Ishikawa (cell line): ENCODE measurements at regions not wholly inside any gene's neighbourhood (a gene's known extent, or its start where the extent isn't known, plus 50 kb on each side); places are given as distances from the start of the nearest gene placed in this dataset.

Experiments used
- CEBPB ChIP-seq: IDR thresholded peaks from 2 replicates; pipeline ENCODE4 v1.6.1; 2012
- CREB1 ChIP-seq: IDR thresholded peaks from 2 replicates; pipeline ENCODE4 v1.6.1; 2012; ENCODE audit warnings: low read depth
- EGR1 ChIP-seq: IDR thresholded peaks from 2 replicates; pipeline ENCODE4 v1.6.1; 2012
- EP300 ChIP-seq: IDR thresholded peaks from 2 replicates; pipeline ENCODE4 v1.6.1; 2012; ENCODE audit warnings: borderline replicate concordance
- FOXM1 ChIP-seq: IDR thresholded peaks from 2 replicates; pipeline ENCODE4 v1.6.1; 2012; ENCODE audit warnings: low read depth, borderline replicate concordance
- MAX ChIP-seq: IDR thresholded peaks from 2 replicates; pipeline ENCODE4 v1.6.1; 2012
- NFIC ChIP-seq: IDR thresholded peaks from 2 replicates; pipeline ENCODE4 v1.6.1; 2012
- RAD21 ChIP-seq: IDR thresholded peaks from 2 replicates; pipeline ENCODE4 v1.6.1; 2012; ENCODE audit warnings: low read depth
- TAF1 ChIP-seq: IDR thresholded peaks from 2 replicates; pipeline ENCODE4 v1.6.1; 2012; ENCODE audit warnings: low read depth, mild to moderate bottlenecking
- TCF12 ChIP-seq: IDR thresholded peaks from 2 replicates; pipeline ENCODE4 v1.6.1; 2012; ENCODE audit warnings: low read depth
- TEAD4 ChIP-seq: IDR thresholded peaks from 2 replicates; pipeline ENCODE4 v1.6.1; 2012
- YY1 ChIP-seq: IDR thresholded peaks from 2 replicates; pipeline ENCODE4 v1.6.1; 2012; ENCODE audit warnings: low read depth
- ZBTB7A ChIP-seq: IDR thresholded peaks from 2 replicates; pipeline ENCODE4 v1.6.1; 2012; ENCODE audit warnings: low read depth
- TF ChIP-seq, protein P1 (sequence below): IDR thresholded peaks from 2 replicates; pipeline ENCODE4 v1.6.1; 2012
- TF ChIP-seq, protein P2 (sequence below): IDR thresholded peaks from 2 replicates; pipeline ENCODE4 v1.6.1; 2012; ENCODE audit warnings: low read depth, mild to moderate bottlenecking

GRCh38 chr9:27817747-27818146 is 244.5 kb upstream of the C9orf72 start:
- TF ChIP-seq, protein P1, sequence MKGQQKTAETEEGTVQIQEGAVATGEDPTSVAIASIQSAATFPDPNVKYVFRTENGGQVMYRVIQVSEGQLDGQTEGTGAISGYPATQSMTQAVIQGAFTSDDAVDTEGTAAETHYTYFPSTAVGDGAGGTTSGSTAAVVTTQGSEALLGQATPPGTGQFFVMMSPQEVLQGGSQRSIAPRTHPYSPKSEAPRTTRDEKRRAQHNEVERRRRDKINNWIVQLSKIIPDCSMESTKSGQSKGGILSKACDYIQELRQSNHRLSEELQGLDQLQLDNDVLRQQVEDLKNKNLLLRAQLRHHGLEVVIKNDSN: no peak
- no peak for TF ChIP-seq FOXM1
- TF ChIP-seq YY1: no peak

DNA sequence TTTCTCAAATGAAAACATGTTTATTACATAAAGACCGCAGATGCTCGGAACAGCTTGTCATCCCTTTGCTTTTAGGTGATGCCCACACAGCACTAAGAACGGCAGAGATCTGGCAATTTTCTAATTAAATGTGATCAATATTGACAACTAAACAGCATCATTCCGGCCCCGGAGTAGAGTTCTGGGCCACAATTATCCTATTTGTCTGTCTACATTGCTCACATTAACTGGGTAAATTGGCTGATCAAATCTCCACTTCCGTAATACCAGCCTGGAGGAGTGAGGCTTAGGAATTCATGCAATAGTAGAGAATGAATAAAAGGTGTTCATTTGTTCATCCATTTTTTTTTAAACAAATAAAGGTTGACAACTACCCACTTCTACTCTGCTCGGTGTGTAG is 245.1 kb upstream of the C9orf72 start:
- TF ChIP-seq CREB1: no peak
- TF ChIP-seq TAF1: no peak

- TF ChIP-seq, protein P2, sequence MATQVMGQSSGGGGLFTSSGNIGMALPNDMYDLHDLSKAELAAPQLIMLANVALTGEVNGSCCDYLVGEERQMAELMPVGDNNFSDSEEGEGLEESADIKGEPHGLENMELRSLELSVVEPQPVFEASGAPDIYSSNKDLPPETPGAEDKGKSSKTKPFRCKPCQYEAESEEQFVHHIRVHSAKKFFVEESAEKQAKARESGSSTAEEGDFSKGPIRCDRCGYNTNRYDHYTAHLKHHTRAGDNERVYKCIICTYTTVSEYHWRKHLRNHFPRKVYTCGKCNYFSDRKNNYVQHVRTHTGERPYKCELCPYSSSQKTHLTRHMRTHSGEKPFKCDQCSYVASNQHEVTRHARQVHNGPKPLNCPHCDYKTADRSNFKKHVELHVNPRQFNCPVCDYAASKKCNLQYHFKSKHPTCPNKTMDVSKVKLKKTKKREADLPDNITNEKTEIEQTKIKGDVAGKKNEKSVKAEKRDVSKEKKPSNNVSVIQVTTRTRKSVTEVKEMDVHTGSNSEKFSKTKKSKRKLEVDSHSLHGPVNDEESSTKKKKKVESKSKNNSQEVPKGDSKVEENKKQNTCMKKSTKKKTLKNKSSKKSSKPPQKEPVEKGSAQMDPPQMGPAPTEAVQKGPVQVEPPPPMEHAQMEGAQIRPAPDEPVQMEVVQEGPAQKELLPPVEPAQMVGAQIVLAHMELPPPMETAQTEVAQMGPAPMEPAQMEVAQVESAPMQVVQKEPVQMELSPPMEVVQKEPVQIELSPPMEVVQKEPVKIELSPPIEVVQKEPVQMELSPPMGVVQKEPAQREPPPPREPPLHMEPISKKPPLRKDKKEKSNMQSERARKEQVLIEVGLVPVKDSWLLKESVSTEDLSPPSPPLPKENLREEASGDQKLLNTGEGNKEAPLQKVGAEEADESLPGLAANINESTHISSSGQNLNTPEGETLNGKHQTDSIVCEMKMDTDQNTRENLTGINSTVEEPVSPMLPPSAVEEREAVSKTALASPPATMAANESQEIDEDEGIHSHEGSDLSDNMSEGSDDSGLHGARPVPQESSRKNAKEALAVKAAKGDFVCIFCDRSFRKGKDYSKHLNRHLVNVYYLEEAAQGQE: no peak
- TF ChIP-seq MAX: no peak
- no peak for TF ChIP-seq YY1
- TF ChIP-seq ZBTB7A: no peak
- no peak for TF ChIP-seq CEBPB
- no peak for TF ChIP-seq TEAD4
- TF ChIP-seq TCF12: no peak
- TF ChIP-seq TAF1: no peak
- TF ChIP-seq, protein P1: no peak
- TF ChIP-seq RAD21: no peak
- TF ChIP-seq CREB1: no peak
- no peak for TF ChIP-seq NFIC
- TF ChIP-seq EP300: no peak
- TF ChIP-seq EGR1: no peak
These were observed 255.6 kb upstream of the C9orf72 start for GRCh38 chr9:27828908-27829307.

GRCh38 chr9:27829621-27830020 is 256.3 kb upstream of the C9orf72 start:
- no peak for TF ChIP-seq RAD21
- TF ChIP-seq TAF1: no peak
- no peak for TF ChIP-seq FOXM1

DNA sequence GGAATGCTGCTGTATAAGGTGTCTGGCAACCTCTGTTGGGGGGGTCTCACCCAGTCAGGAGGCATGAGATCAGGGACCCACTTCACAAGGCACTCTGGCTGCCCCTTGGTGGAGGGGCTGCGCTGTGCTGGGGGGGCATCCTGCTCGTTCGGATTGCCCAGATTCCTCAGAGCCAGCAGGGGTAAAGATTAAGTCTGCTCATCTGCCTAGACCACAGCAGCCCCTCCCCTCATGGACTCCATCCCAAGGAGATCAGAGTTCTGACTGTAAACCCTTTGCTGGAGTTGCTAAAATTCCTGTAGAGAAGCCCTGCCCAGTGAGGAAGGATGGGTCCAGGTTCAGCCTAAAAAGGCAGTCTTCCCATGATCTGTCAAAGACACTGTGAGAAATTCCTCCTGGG is 262.0 kb upstream of the C9orf72 start:
- TF ChIP-seq NFIC (no peak), TAF1 (no peak)
- TF ChIP-seq, protein P2: no peak

GRCh38 chr9:27835746-27836145 is 262.5 kb upstream of the C9orf72 start:
- TF ChIP-seq EP300: no peak
- TF ChIP-seq FOXM1: no peak
- no peak for TF ChIP-seq TCF12
- no peak for TF ChIP-seq TEAD4
- TF ChIP-seq NFIC: no peak
- TF ChIP-seq, protein P2: no peak
- TF ChIP-seq ZBTB7A: no peak
- TF ChIP-seq, protein P1: no peak
- no peak for TF ChIP-seq MAX
- TF ChIP-seq CREB1: no peak
- TF ChIP-seq YY1: no peak
- no peak for TF ChIP-seq TAF1
- no peak for TF ChIP-seq RAD21
- no peak for TF ChIP-seq EGR1
- TF ChIP-seq CEBPB: no peak
